HG03342 (cell line): ENCODE measurements at regions not wholly inside any gene's neighbourhood (a gene's known extent, or its start where the extent isn't known, plus 50 kb on each side); places are given as distances from the start of the nearest gene placed in this dataset.

ENCODE experiments used
- ATAC-seq: cut with Tn5 transposase; IDR thresholded peaks from one replicate; pipeline ENCODE4 v1.9.1; 2021; ENCODE audit warnings: mild to moderate bottlenecking, moderate library complexity; ENCODE audit not compliant: unreplicated experiment

DNA sequence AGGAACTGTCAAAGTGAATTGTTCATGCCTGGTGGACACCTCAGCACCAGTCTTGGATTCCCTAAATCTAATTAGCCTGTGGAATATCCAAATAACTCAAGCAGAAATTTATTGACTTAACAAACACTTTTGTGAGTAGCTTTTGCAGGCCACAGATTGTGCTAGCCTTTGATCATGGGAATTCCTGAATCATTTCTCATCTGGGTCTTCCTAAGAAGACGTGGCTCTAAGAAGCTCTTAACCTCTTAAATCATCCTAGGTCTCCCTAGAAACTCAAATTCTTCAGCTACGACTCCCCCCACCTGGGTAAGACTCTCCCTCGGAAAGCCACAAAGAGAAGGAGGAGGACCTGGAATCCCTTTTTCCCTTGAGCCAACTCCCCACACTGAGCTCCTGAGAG lies 53.8 kb upstream of the PSEN2 start:
- no peak for ATAC-seq

- no peak for ATAC-seq
These were observed 55.5 kb upstream of the PSEN2 start for GRCh38 chr1:226814751-226815537.

DNA sequence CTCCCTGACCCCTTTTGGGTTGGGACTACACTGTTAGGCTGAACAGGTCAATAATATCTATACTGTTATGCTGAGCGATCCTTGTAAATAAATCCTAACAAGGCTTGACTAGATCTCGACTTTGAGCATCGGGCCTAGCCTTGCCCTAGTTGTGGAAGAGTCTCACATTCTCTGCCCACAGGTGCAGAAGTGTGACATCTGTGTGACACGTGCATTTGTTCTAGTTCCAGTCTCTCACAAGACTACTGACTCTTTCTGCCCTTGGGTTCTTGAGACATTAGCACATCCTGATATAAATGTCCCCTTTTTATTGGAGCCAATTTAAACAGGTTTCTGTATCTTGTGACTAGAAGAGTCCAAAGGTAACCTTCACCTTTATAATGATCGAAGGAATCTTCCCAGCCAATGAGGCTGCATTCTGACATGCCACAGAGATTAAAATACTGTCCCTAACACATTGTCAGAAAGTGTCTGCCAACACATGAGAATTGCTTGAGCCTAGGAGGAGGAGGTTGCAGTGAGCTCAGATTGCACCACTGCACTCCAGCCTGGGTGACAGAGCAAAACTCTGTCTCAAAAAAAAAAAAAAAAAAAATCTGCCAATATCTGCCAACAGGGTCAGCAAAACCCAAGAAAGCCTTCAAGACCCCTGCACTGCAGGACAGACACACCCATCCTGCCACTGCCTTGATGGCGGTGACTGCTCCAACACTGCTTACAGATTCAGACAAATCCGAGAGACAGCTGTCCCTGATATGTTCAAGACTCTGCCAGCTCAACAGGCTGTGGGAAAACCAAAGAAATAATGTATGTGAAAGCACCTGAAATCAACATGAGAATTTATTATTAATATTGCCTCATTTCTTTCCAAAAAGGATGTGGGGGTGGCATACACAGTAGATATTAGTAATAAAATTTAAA lies 56.5 kb upstream of the PSEN2 start:
- ATAC-seq, result no peak

- ATAC-seq, result no peak
These were observed 59.7 kb upstream of the PSEN2 start for GRCh38 chr1:226810681-226811080.

DNA sequence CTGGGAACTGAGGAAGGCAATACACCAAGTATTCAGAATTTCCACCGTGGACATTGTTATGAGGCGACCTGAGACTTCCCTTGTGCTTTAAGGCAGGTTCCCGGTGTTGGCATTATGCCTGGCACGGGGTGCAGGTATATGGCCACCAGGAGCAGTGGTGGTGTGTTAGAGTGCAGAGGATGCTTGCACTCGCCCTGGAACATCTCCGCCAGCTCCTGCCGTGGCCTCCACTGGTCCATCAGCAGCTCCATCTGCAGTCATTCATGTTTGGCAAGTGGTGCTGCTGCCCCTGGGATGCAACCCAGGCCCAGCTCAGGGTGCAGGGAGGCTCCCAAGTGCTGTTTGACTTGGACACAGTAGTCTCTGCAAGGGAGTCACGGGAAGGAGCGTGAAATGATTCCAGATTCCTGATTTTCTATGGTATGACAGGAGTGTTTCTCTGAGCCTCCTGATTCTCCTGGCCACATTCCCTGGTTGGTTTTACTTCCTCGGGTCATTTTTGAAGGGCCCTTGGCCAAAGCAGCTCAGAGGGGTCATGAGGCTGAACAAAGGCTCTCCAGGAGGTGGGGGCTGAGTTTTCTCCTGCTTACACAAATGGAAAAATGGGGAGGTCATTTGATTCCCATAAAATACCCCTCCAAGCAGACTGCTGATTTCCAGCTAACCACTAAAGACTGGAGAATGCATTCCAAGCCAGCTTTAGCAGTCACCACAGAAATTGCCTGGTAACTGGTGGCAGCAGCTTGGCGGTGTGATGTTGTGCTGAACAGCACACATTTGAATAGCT lies 60.4 kb upstream of the PSEN2 start:
- ATAC-seq, result no peak

GRCh38 chr1:226808501-226808900 lies 61.9 kb upstream of the PSEN2 start:
- no peak for ATAC-seq

DNA sequence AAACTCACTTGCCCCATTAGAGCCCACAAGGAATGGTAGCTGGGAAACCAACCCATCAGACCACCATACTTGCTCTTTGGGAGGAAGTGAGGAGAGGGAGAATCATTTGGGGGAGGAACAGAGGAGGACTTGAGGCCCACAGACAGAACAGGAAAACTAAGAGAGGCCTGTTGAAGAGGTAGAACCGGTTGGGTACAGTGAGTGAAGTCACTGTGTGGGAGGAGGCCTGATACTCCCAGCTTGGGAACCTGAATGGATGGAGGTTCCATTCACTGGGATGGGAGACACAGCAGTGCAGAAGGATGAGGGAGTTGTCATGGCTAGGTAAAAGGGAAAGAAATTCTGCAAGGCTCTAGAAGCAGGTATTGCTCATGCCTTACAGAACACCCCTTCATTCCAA lies 63.4 kb upstream of the PSEN2 start:
- ATAC-seq, result no peak

DNA sequence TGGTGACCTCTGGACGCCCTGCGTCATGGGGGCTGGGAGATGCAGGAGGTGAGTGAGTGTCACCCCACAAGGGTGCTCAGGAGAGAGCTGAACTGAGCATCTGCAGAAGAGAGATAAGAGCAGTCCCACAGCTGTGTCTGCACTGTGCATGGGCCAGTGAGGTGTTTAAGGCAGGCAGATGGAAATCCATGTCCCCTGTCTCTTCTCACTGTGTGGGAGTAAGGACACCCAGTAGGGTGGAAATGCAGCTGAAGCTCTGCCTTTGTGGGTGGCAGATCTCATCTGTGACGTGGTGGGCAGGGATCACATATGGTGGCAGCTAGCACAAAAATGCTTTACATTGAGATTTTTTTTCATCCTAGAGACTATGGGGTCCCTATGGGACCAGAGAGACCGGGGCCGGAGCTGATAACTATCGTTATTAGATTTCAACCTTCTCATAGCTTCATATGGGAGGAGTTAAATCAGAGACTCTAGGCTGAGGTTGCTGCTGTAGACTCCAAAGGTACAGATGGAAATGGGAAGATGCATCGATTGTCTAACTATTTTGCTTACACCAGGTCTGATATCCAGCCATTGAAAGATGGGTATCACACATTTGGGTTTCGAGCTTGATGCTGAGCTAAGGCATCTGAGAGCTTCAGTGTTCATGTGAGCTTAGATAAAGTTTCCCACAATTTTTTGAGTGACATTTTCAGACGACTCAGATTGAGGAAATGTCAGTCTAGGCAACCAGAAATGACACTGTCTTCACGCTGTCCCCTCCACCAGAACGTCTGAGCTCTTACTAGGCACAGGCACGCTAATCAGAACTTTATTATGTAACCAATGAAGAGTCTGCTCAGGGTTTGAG lies 65.3 kb upstream of the PSEN2 start:
- ATAC-seq, result no peak

DNA sequence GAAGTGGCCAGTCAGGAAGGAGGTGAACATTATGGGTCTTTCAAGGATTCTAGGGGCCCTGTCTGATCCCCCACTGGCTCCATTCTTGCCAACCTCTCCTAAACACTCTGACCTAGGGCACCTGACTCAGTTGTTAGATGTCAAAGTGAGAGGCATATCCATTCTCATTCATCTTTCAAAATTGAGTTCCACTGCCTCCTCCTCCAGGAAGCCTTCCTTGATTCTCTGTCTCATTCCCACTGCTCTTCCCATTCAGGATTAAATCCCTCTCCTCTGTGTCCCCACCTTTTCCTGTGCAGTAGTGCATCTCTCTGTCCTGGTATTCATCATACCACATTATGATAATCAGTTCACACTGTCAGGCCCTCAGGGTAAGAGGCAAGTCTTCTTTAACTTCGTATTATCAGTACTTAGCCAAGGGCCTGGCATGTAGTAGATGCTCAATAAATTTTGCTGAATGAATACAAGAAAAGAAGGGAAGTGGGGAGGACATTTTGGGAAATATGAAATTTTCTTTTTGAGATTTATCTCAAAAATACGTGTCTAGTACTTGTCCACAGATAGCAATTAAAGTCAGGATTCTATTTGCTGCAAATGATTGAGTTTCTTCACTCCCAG lies 61.8 kb upstream of the ITPKB start:
- ATAC-seq, result no peak

DNA sequence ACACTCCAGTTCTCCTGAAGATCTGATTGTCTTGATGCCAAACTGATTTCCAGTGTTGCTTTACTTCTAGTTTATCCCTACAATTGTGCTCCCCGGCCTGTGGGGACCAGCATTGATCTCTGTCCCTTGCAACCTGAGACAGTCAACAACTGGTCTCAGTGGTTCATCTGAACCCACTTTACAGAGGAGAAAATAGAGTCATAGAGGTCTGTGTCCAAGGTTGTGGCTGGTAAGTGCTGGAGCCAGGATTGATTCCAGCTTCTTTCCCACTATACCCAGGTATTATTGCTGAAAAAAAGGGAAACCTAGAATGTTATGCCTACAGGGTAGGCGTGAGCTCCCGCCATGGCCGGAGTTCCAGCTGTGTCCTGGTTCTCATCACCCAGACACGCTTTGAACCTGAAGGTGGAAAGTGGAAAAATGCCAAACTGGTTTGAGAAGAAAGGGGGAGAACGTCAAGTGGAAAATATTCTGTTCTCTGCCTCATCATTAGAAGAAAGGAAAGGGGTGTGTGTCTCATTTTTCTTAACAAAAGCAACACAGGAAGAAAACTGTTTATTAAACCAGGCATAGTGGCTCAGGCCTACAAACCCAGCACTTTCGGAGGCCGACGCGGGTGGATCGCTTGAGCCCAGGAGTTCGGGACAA lies 60.7 kb upstream of the ITPKB start:
- ATAC-seq, result no peak

DNA sequence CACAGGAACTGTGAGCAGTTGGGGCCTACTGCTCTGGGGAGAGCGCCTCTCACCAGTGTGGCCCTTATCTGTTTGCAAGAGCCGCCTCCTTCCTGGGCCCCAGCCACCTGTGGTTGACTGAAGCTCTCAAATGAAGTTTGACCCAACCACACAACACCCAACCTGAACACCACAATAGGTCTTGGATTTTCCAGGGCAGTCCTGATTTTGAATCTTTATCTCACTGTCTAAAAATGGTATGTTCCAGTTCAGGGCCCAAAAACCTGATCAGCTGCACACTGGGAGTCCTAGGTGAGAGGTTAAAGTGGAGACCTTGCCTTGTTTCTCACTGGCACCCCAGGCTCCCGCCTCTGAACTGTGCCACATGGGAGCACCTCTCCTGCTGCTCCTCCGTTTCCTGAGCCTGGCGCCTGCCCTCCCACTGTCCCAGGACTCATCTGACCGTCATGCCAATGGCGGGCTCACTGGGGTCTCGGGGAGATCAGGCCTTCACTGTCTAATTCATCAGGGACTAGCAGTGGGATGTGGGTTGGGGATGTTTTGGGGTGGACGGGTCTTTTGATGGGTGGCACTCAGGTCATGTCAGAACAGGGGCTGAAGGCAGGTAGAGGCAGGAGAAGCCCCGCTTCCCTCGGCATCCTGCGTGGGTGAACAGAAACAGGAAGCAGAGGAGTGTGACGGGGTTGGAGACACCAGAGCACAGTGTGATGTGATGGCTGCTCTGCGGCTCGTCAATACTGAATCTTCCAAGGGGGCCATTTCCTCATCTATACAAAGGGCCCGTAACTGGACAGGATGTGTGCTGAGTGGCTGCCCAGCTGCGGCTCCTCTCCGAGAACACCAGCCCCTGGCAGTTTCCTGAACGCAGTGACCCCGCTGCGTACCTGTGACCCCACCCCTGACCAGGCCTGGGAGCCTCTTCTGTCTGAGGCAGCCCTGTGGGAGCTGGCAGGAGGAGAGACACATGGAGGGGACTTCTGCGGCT lies 59.6 kb upstream of the ITPKB start:
- peak; percentile 69 for ATAC-seq

- ATAC-seq, result no peak
These were observed 58.1 kb upstream of the ITPKB start for GRCh38 chr1:226797151-226797550.

GRCh38 chr1:226793620-226794276 lies 54.7 kb upstream of the ITPKB start:
- no peak for ATAC-seq

GRCh38 chr1:226792368-226792767 lies 53.3 kb upstream of the ITPKB start:
- ATAC-seq, result no peak

DNA sequence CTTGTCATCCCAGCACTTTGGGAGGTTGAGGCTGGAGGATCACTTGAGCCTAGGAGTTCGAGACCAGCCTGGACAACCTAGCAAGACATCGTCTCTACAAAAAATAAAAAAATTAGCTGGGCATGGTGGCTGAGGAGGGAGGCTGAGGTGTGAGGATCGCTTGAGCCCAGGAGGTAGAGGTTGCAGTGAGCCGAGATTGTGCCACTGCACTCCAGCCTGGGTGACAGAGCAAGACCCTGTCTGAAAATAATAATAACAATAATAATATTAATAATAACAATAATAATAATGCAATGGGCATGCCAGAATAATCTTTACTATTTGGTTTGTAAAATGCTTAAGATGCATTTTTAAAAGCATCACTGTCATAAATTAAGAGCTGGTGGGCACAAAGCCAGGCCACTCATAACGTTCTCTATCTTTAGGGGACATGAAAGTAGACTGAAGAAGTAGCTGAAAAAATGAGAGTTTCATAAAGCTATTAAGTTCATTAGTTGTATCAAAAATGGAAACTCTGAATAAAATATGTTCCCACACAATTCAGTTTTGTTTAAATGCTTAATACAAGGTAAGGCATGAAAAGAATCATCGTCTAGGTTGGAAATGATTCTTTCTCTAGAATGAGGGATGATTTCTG lies 51.6 kb upstream of the ITPKB start:
- ATAC-seq, result no peak

DNA sequence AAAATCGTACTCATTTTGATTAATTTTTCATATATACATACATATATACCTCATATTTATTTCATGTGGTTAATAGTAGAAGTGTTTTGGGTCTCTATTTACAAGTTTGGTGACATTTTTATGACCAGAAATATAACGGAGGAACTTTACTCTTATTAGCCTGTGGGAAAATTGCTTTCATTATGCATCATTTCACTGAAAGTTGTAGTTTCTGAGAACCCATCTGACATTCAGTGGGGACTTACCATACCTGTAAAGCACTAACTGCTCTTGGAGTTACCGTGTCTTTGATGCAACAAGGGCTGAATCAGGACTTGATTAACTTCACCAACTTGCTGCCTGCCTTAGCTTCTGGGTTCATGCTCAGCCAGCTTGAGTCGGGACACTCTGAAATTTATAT lies 49.9 kb upstream of the ITPKB start:
- peak; percentile 43 for ATAC-seq
